Caco-2 (cell line): ENCODE measurements at regions not wholly inside any gene's neighbourhood (a gene's known extent, or its start where the extent isn't known, plus 50 kb on each side); places are given as distances from the start of the nearest gene placed in this dataset.

Source experiments
- BruUV-seq: library from RNA; stranded (reverse); fragments of 400-500 nt; replicated peaks from 2 replicates; lab custom pipeline; 2021; lab: Mats Ljungman, UMichigan
- CTCF ChIA-PET: fragments of 300-600 bp; sonication (Branson Sonifier 250); formaldehyde crosslinking; loops from one replicate; lab custom pipeline; 2022; ENCODE audit warnings: antibody characterized with exemption; lab: Charles Lee
- POLR2A ChIA-PET: fragments of 300-600 bp; sonication (Branson Sonifier 250); formaldehyde crosslinking; loops from one replicate; lab custom pipeline; 2022; ENCODE audit warnings: antibody characterized with exemption; lab: Charles Lee
- DNase-seq, 2 experiments: peaks; one replicate each; pipeline versions ENCODE4 v3.0.0 to v3.0.0-alpha.2; 2020 to 2022
- H3K27me3 ChIP-seq: replicated peaks from 2 replicates; pipeline ENCODE4 v1.6.0; 2011; ENCODE audit warnings: low read length; ENCODE audit not compliant: control insufficient read depth, insufficient read depth
- H3K36me3 ChIP-seq: 2 replicates; pipeline ENCODE4 v1.5.1; 2011; ENCODE audit warnings: low read length; ENCODE audit not compliant: control insufficient read depth, insufficient read depth
- H3K4me1 ChIP-seq: fragments of 250-450 bp; sonication (Bioruptor Pico); 2 replicates; pipeline ENCODE4 v1.5.1; 2020; ENCODE audit warnings: mild to moderate bottlenecking
- H3K4me3 ChIP-seq: 2 replicates; pipeline ENCODE4 v1.5.1; 2011; ENCODE audit warnings: low read depth, mild to moderate bottlenecking, control low read depth, low read length
- H3K9me3 ChIP-seq: fragments of 250-450 bp; sonication (Bioruptor Pico); 2 replicates; pipeline ENCODE4 v1.5.1; 2020; ENCODE audit warnings: mild to moderate bottlenecking, moderate library complexity
- H3K27ac Mint-ChIP-seq: one replicate; pipeline ENCODE4 v1.8.0; 2022; ENCODE audit warnings: mixed read lengths; ENCODE audit not compliant: unreplicated experiment
- H3K27me3 Mint-ChIP-seq: one replicate; pipeline ENCODE4 v1.8.0; 2022; ENCODE audit warnings: mixed read lengths; ENCODE audit not compliant: insufficient read depth, unreplicated experiment
- H3K36me3 Mint-ChIP-seq: one replicate; pipeline ENCODE4 v1.8.0; 2022; ENCODE audit warnings: mild to moderate bottlenecking, mixed read lengths; ENCODE audit not compliant: insufficient read depth, unreplicated experiment
- H3K4me1 Mint-ChIP-seq: one replicate; pipeline ENCODE4 v1.8.0; 2022; ENCODE audit warnings: low read depth, mixed read lengths; ENCODE audit not compliant: unreplicated experiment
- H3K4me3 Mint-ChIP-seq: one replicate; pipeline ENCODE4 v1.8.0; 2022; ENCODE audit warnings: mild to moderate bottlenecking, moderate library complexity, mixed read lengths; ENCODE audit not compliant: unreplicated experiment
- H3K9me3 Mint-ChIP-seq: one replicate; pipeline ENCODE4 v1.8.0; 2022; ENCODE audit warnings: mixed read lengths; ENCODE audit not compliant: unreplicated experiment
- CTCF ChIP-seq, 2 experiments: fragments of 200-600 bp in 1 of 2; IDR thresholded peaks; 1 replicate in 1 of 2; 2 replicates in 1 of 2; pipeline versions ENCODE4 v1.5.1 to v1.8.0; 2011 to 2022; ENCODE audit warnings: antibody characterized with exemption in 1 of 2, control low read depth in 1 of 2, inconsistent platforms in 1 of 2, low read depth in 1 of 2, low read length in 1 of 2, mild to moderate bottlenecking in 1 of 2, moderate library complexity in 1 of 2; ENCODE audit not compliant: insufficient read depth in 1 of 2, severe bottlenecking in 1 of 2, unreplicated experiment in 1 of 2
- intact Hi-C: fragments of 100-400 bp; cut with micrococcal nuclease; formaldehyde crosslinking; loops from one replicate; pipeline ENCODE4 v1.10.0; 2022; ENCODE audit not compliant: unreplicated experiment

GRCh38 chr7:149626972-149627371 lies 129.4 kb upstream of the ZNF746 start:
- ChIA-PET POLR2A (no interaction called here), CTCF (no interaction called here)
- TF ChIP-seq CTCF (IDR thresholded peaks at IDR 0.05; ENCODE audit: insufficient read depth in 1 of 2, low read depth in 1 of 2, low read length in 1 of 2, severe bottlenecking in 1 of 2, unreplicated experiment in 1 of 2) = no peak

GRCh38 chr7:149625947-149626392 lies 128.4 kb upstream of the ZNF746 start:
- H3K27me3 Mint-ChIP-seq = no peaks in the 10 kb centered on the region
- H3K27me3 ChIP-seq = no peaks in the 10 kb centered on the region
- POLR2A ChIA-PET = interaction anchor here (0.7 kb wide), 1 partner anchor 177 kb away, joined by 7 read pairs; no protein-coding TSS in a partner anchor
- BruUV-seq = no TSS peak
- peaks cover 4% of the 10 kb centered on the region; the same call in 1 of the 2 replicates for H3K4me1 ChIP-seq
- H3K4me3 Mint-ChIP-seq = peak overlapping the region; percentile 99
- no peaks in the 10 kb centered on the region for H3K36me3 ChIP-seq
- CTCF ChIA-PET = interaction anchor here (0.6 to 0.7 kb wide), 2 partner anchors 175 to 341 kb away, joined by 3 to 11 read pairs; no protein-coding TSS in a partner anchor
- no peaks in the 10 kb centered on the region for H3K9me3 ChIP-seq
- peaks cover 6% of the 10 kb centered on the region for H3K4me1 Mint-ChIP-seq
- DNase-seq = no peak
- H3K9me3 Mint-ChIP-seq = no peaks in the 10 kb centered on the region
- no peak overlapping the region for H3K27ac Mint-ChIP-seq
- H3K4me3 ChIP-seq = no peak overlapping the region
- no peak for TF ChIP-seq CTCF (IDR thresholded peaks at IDR 0.05; ENCODE audit: insufficient read depth in 1 of 2, low read depth in 1 of 2, low read length in 1 of 2, severe bottlenecking in 1 of 2, unreplicated experiment in 1 of 2)
- peaks cover 28% of the 10 kb centered on the region for H3K36me3 Mint-ChIP-seq
- intact Hi-C loops = loop anchor here (2.0 kb wide), 1 partner anchor 117 kb away; no protein-coding TSS in a partner anchor

More at GRCh38 chr7:149626972-149627371, 129.4 kb upstream of the ZNF746 start:
- no peak overlapping the region for H3K4me3 Mint-ChIP-seq
- no peak for DNase-seq
- no peaks in the 10 kb centered on the region for H3K9me3 Mint-ChIP-seq
- peaks cover 6% of the 10 kb centered on the region for H3K4me1 Mint-ChIP-seq
- intact Hi-C loops = no loop called here
- Histone ChIP-seq H3K36me3 (no peaks in the 10 kb centered on the region), H3K4me3 (no peak overlapping the region), H3K27me3 (no peaks in the 10 kb centered on the region), H3K9me3 (no peaks in the 10 kb centered on the region), H3K4me1 (peaks cover 4% of the 10 kb centered on the region; the same call in 1 of the 2 replicates)
- H3K27ac Mint-ChIP-seq = no peak overlapping the region
- BruUV-seq = no TSS peak
- H3K36me3 Mint-ChIP-seq = peaks cover 19% of the 10 kb centered on the region
- no peaks in the 10 kb centered on the region for H3K27me3 Mint-ChIP-seq

DNA sequence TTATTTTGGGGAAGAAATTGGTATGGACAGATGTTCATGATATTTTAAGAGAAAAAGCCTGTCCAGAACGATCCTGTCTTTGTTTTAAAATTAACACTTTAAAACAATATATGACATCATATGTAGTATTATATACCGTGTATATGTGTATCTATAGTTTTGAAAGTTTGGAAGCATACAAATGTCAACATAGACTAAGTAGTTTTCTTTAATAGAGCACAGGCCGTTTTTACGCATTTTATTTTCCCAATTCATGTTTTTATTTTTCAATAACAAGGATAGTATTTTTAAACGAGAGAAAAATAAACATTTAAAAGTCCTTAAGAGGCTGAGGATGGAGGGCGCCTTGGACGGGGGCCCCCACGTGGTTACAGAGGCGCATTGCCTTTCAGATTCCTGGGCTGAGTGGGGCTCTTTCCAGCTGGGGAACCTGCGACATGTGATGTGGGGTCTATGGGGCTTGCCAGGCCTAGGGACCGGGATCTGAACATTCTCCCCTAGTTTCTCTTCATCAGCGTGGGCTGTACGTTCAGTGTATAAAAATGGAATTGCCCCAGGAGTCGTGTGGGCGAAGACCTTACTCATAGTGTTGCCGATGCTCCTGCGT lies 127.8 kb upstream of the ZNF746 start:
- Mint-ChIP-seq H3K4me1 (peaks cover 6% of the 10 kb centered on the region), H3K36me3 (peaks cover 34% of the 10 kb centered on the region), H3K27me3 (no peaks in the 10 kb centered on the region), H3K9me3 (no peaks in the 10 kb centered on the region), H3K27ac (no peak overlapping the region), H3K4me3 (peak overlapping the region; percentile 99)
- H3K9me3 ChIP-seq = no peaks in the 10 kb centered on the region
- peak overlapping the region; percentile 89 for H3K4me3 ChIP-seq
- ChIA-PET CTCF (interaction anchor here (0.6 to 1.2 kb wide), 4 partner anchors 38 to 181 kb away, joined by 3 to 4 read pairs (median 3); no protein-coding TSS in a partner anchor), POLR2A (interaction anchor here (0.6 to 1.0 kb wide), 2 partner anchors 147 to 213 kb away, joined by 4 to 5 read pairs; partner anchors contain the start of gene ZNF862)
- no peaks in the 10 kb centered on the region for H3K27me3 ChIP-seq
- TF ChIP-seq CTCF (IDR thresholded peaks at IDR 0.05; ENCODE audit: insufficient read depth in 1 of 2, low read depth in 1 of 2, low read length in 1 of 2, severe bottlenecking in 1 of 2, unreplicated experiment in 1 of 2) = peak; percentile 49 to 50
- no TSS peak for BruUV-seq
- H3K4me1 ChIP-seq = peaks cover 4% of the 10 kb centered on the region; the same call in 1 of the 2 replicates
- DNase-seq = peak in 1 of 2 experiments; percentile 29
- H3K36me3 ChIP-seq = no peaks in the 10 kb centered on the region
- intact Hi-C loops = loop anchor here (2.0 kb wide), 1 partner anchor 117 kb away; no protein-coding TSS in a partner anchor
